ENCODE measurements at regions not wholly inside any gene's neighbourhood (a gene's known extent, or its start where the extent isn't known, plus 50 kb on each side); places are given as distances from the start of the nearest gene placed in this dataset.
A peak's percentile ranks its signal among the peaks of the same experiment; 100 is the strongest.

- TF ChIP-seq CTCF (conservative IDR thresholded peaks at IDR 0.05; ENCODE audit: low read length) = peak; percentile 96
- H3K4me3 ChIP-seq (ENCODE audit: low read length) = peak overlapping the region; percentile 49
- peak; percentile 55 for DNase-seq (ENCODE audit: low read depth)
Measured at GRCh38 chr9:113807173-113808061, 68.7 kb upstream of the ZNF618 start.

- TF ChIP-seq CTCF (conservative IDR thresholded peaks at IDR 0.05; ENCODE audit: low read length) = no peak
- peak; percentile 84 for DNase-seq (ENCODE audit: low read depth)
- no peak overlapping the region for H3K4me3 ChIP-seq (ENCODE audit: low read length)
Measured at GRCh38 chr9:113808391-113809358, 67.4 kb upstream of the ZNF618 start.

DNA sequence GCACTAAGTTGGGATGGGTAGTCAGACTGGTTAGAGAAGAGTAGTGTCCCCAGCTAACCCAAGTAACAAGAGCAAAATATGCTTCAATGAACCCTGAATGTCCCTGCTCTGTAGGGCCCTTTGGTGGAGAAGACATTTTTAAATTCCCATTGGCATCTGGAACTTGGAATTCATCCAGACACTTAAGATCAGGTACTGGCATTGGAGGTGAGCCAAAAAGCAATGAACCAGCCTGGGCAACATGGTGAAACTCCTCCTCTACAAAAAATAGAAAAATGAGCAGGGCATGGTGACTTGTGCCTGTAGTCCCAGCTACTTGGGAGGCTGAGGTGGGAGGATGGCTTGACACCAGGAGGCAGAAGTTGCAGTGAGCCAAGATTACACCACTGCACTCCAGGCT, 58.9 kb upstream of the ZNF618 start:
- no peak overlapping the region for H3K4me3 ChIP-seq (ENCODE audit: low read length)
- DNase-seq (ENCODE audit: low read depth) = no peak
- no peak for TF ChIP-seq CTCF (conservative IDR thresholded peaks at IDR 0.05; ENCODE audit: low read length)

GRCh38 chr9:113818391-113818790, 57.7 kb upstream of the ZNF618 start:
- TF ChIP-seq CTCF (conservative IDR thresholded peaks at IDR 0.05; ENCODE audit: low read length) = no peak
- no peak for DNase-seq (ENCODE audit: low read depth)
- H3K4me3 ChIP-seq (ENCODE audit: low read length) = no peak overlapping the region

DNA sequence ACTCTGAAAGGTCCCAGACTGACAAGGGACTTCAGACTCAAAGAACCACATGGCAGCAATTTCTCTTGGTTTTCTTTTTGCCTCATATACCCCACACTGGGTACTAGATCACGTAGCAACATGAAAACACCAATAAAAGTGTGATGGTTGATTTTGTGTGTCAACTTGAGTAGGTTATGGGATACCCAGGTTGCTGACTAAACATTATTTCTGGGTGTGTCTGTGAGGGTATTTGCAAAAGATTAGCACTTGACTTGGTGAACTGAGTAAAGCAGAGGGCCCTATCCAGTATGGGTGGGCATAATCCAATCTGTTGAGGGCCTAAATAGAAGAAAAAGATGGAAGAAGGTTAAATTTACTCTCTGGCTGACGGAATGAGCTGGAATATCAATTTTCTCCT, 53.8 kb upstream of the ZNF618 start:
- TF ChIP-seq CTCF (conservative IDR thresholded peaks at IDR 0.05; ENCODE audit: low read length) = no peak
- DNase-seq (ENCODE audit: low read depth) = no peak
- no peak overlapping the region for H3K4me3 ChIP-seq (ENCODE audit: low read length)

DNA sequence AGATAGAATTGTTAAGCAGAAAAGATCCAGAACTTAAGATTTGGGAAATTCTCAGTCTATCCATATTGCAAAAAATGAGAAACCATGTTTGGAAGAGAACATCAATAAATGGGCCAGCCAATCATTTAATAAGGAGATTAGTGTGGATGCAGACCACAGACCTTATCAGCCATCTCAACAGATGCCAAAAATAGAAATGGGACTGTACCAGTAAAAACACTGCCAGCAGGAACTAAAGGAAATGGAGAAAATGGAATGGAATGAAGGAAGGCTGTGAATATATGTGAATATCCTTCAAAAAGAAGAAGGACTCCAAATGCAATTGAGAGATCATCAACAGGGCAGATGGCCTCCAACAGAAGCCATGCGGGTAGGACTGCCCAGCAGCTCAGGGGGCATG, 52.7 kb upstream of the ZNF618 start:
- DNase-seq (ENCODE audit: low read depth) = no peak
- no peak for TF ChIP-seq CTCF (conservative IDR thresholded peaks at IDR 0.05; ENCODE audit: low read length)
- no peak overlapping the region for H3K4me3 ChIP-seq (ENCODE audit: low read length)
